ENCODE measurements at regions not wholly inside any gene's neighbourhood (a gene's known extent, or its start where the extent isn't known, plus 50 kb on each side); places are given as distances from the start of the nearest gene placed in this dataset.

GRCh38 chr2:158732573-158733429, 62.3 kb upstream of the DAPL1 start:
- H3K4me3 ChIP-seq (ENCODE audit: low read depth, low read length): no peak overlapping the region
- DNase-seq: no peak
- H3K9me3 ChIP-seq: no peaks in the 10 kb centered on the region
- no peaks in the 10 kb centered on the region for H3K36me3 ChIP-seq
- no peaks in the 10 kb centered on the region for H3K27me3 ChIP-seq
- TF ChIP-seq, protein P1, sequence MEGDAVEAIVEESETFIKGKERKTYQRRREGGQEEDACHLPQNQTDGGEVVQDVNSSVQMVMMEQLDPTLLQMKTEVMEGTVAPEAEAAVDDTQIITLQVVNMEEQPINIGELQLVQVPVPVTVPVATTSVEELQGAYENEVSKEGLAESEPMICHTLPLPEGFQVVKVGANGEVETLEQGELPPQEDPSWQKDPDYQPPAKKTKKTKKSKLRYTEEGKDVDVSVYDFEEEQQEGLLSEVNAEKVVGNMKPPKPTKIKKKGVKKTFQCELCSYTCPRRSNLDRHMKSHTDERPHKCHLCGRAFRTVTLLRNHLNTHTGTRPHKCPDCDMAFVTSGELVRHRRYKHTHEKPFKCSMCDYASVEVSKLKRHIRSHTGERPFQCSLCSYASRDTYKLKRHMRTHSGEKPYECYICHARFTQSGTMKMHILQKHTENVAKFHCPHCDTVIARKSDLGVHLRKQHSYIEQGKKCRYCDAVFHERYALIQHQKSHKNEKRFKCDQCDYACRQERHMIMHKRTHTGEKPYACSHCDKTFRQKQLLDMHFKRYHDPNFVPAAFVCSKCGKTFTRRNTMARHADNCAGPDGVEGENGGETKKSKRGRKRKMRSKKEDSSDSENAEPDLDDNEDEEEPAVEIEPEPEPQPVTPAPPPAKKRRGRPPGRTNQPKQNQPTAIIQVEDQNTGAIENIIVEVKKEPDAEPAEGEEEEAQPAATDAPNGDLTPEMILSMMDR (IDR thresholded peaks at IDR 0.05; ENCODE audit: low read depth, low read length): no peak
- no peaks in the 10 kb centered on the region for H3K4me1 ChIP-seq

DNA sequence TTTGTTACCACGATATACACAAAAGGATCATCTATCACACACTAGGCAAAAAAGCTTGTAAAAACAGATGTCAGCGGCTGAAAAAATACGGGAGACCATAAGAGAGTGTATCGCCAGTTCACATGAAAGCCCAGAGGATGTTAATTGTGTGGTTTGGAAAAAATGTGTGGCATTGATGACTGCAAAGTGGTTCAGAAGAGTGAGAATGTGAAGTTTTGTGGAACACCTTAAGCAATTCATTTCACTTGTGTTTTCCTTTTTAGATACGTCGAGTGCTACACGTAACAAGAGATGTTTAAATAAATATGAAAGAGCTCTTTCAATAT, 61.7 kb upstream of the DAPL1 start:
- Histone ChIP-seq H3K9me3 (no peaks in the 10 kb centered on the region), H3K36me3 (no peaks in the 10 kb centered on the region)
- DNase-seq: no peak

GRCh38 chr2:158734442-158734841, 60.7 kb upstream of the DAPL1 start:
- Histone ChIP-seq H3K36me3 (no peaks in the 10 kb centered on the region), H3K27me3 (no peaks in the 10 kb centered on the region), H3K9me3 (no peaks in the 10 kb centered on the region), H3K4me1 (no peaks in the 10 kb centered on the region), H3K4me3 (ENCODE audit: low read depth, low read length) (no peak overlapping the region)
- TF ChIP-seq, protein P1 (IDR thresholded peaks at IDR 0.05; ENCODE audit: low read depth, low read length): no peak
- DNase-seq: no peak

More for the DNA sequence above, 61.7 kb upstream of the DAPL1 start:
- TF ChIP-seq, protein P1 (IDR thresholded peaks at IDR 0.05; ENCODE audit: low read depth, low read length): no peak
- H3K4me3 ChIP-seq (ENCODE audit: low read depth, low read length): no peak overlapping the region
- no peaks in the 10 kb centered on the region for H3K27me3 ChIP-seq
- H3K4me1 ChIP-seq: no peaks in the 10 kb centered on the region

DNA sequence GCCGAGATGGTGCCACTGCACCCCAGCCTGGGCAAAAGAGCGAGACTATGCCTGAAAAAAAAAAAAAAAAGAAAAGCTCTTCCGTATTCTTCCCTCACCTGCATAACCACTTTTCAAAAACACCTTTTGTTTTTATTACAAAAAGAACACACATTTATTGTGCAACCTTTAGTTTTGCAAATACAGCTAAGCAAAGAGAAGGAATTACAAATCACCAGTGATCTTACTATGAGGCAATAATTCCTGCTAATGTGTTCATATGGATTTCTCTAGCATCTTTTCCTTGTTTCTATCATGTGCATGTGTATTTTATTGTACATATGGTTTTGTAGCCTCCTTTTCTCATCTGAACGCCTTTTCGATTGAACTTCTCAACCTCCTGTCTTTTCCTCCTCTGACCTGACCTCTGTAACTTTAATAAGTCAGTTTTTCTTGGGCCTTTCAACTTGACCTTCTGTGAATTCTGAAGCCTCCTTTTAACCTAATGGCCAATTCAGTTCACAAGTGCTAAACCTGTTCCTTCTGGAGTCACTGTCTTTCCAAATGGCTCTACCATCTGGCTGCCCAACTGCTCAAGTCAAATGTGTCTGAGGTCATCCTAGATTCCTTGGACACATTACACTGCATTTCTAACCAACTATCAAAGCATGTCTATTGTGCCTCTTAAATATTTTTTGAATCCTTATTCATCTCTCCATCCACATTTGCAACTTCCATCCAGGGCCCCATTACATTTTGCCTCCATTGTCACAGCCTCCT, 59.1 kb upstream of the DAPL1 start:
- Histone ChIP-seq H3K36me3 (no peaks in the 10 kb centered on the region), H3K27me3 (no peaks in the 10 kb centered on the region), H3K9me3 (no peaks in the 10 kb centered on the region), H3K4me3 (ENCODE audit: low read depth, low read length) (no peak overlapping the region), H3K4me1 (no peaks in the 10 kb centered on the region)
- no peak for DNase-seq
- TF ChIP-seq, protein P1 (IDR thresholded peaks at IDR 0.05; ENCODE audit: low read depth, low read length): no peak

DNA sequence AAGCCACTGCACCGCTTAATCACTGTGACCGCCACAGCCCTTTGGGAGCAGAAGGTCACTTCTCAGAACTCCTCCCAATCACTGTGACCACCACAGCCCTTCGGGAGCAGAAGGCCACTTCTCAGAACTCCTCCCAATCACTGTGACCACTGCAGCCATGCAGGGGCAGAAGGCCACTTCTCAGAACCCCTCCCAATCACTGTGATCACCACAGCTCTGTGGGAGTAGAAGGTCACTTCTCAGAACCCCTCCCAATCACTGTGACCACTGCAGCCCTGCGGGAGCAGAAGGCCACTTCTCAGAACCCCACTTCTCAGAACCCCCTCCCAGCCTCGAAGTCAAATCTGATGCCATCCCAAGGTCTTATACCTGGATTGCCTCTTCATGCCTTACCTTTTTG, 56.8 kb upstream of the DAPL1 start:
- Histone ChIP-seq H3K4me1 (no peaks in the 10 kb centered on the region), H3K27me3 (no peaks in the 10 kb centered on the region), H3K9me3 (no peaks in the 10 kb centered on the region), H3K4me3 (ENCODE audit: low read depth, low read length) (no peak overlapping the region), H3K36me3 (no peaks in the 10 kb centered on the region)
- DNase-seq: no peak
- TF ChIP-seq, protein P1 (IDR thresholded peaks at IDR 0.05; ENCODE audit: low read depth, low read length): no peak

GRCh38 chr2:158740127-158740526, 55.0 kb upstream of the DAPL1 start:
- Histone ChIP-seq H3K36me3 (no peaks in the 10 kb centered on the region), H3K27me3 (no peaks in the 10 kb centered on the region), H3K9me3 (no peaks in the 10 kb centered on the region), H3K4me1 (no peaks in the 10 kb centered on the region), H3K4me3 (ENCODE audit: low read depth, low read length) (no peak overlapping the region)
- TF ChIP-seq, protein P1 (IDR thresholded peaks at IDR 0.05; ENCODE audit: low read depth, low read length): no peak
- DNase-seq: no peak

Measured in BE2C (cell line).